HTR-8/SVneo (cell line): ENCODE measurements at regions not wholly inside any gene's neighbourhood (a gene's known extent, or its start where the extent isn't known, plus 50 kb on each side); places are given as distances from the start of the nearest gene placed in this dataset.

Experiments used
- DNase-seq: peaks from one replicate; pipeline ENCODE4 v3.0.0; 2011; ENCODE audit warnings: low spot score, mixed read lengths; ENCODE audit not compliant: insufficient read length
- FAIRE-seq: peaks from 2 replicates; lab custom pipeline; 2011; peaks lifted over from hg19 to GRCh38; lab: Jason Lieb, UNC

GRCh38 chr21:22474403-22474802 is 1476.2 kb downstream of the NCAM2 start:
- FAIRE-seq: no peak

DNA sequence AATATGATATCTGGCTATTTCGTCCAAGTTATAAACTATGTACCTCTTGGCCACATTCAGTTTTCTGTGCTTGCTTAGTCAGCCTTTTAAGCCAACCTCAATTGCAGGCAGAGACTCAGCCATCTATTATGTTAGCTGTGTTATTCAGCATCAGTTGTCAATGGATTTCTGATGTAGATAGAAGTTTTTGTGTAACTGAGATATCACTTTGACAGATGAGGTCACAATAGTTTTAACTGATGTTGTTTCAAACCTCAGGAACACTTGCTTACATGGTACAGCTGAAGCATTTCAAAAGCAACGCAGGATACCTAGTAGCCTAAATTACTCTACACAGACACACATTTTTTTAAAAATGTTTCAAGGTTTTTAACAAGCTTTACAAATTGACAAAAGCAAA is 1478.0 kb downstream of the NCAM2 start:
- FAIRE-seq: no peak

More at GRCh38 chr21:22474403-22474802, 1476.2 kb downstream of the NCAM2 start:
- no peak for DNase-seq

GRCh38 chr21:22476726-22477646 is 1478.8 kb downstream of the NCAM2 start:
- no peak for FAIRE-seq
- no peak for DNase-seq

More for the DNA sequence above, 1478.0 kb downstream of the NCAM2 start:
- DNase-seq: no peak

DNA sequence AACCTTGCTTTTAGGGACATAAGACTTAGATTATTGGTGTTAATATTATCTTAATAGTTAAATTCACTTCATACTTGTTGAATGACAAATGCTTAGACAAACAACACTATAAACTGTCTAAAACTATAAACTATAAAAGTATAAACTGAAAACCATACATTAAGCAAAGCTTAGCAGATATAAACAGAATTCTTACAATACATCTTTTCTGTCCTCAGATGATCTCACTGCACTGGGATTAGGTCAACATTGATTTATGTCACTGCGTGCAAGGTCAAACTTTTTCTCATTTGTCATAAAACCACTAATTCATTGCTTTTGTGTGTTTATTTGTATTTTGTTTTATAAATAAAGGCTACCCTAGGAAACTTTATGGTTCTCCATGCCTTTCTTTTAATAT is 1491.8 kb downstream of the NCAM2 start:
- FAIRE-seq (no peak), DNase-seq (peak; percentile 36)

GRCh38 chr21:22516230-22516629 is 1518.0 kb downstream of the NCAM2 start:
- DNase-seq (no peak), FAIRE-seq (no peak)

- no peak for DNase-seq
- FAIRE-seq: no peak
Observed at GRCh38 chr21:22535630-22536029, 1537.4 kb downstream of the NCAM2 start.

GRCh38 chr21:22536509-22536908 is 1538.3 kb downstream of the NCAM2 start:
- no peak for FAIRE-seq

DNA sequence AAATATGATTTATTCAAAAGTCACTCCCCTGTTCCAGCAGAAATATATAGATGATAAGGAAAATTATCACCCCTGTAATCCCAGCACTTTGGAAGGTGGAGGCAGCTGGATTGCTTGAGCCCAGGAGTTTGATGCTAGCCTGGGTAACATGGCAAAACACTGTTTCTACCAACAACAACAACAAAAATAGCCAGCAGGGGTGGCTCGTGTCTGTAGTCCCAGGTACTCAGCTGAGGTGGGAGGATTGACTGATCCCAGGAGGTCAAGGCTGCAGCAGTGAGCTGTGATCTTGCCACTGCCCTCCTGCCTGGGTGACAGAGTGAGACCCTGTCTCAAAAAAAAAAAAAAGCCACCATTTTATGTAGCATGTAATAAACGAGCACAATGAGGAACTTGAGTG is 1546.5 kb downstream of the NCAM2 start:
- FAIRE-seq (no peak), DNase-seq (no peak)

More at GRCh38 chr21:22536509-22536908, 1538.3 kb downstream of the NCAM2 start:
- DNase-seq: peak; percentile 47

DNA sequence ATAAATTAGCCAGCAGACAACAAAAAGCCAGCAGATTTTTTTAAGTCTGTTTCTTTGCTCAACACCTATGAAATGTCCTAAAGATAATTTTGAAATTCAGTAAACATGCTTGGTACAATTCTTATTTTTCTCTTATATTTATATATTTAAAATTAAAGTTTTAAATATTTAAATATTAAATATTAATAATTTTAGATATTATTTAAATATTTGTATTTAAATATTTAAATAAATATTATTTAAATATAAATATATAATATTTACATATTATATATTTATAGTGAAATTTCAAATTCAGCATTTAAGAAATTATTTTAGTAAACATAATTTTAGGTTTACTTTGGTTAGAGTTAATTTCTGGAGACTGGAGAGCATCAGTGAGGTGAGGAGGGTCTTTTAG is 1554.2 kb downstream of the NCAM2 start:
- DNase-seq (no peak), FAIRE-seq (no peak)

DNA sequence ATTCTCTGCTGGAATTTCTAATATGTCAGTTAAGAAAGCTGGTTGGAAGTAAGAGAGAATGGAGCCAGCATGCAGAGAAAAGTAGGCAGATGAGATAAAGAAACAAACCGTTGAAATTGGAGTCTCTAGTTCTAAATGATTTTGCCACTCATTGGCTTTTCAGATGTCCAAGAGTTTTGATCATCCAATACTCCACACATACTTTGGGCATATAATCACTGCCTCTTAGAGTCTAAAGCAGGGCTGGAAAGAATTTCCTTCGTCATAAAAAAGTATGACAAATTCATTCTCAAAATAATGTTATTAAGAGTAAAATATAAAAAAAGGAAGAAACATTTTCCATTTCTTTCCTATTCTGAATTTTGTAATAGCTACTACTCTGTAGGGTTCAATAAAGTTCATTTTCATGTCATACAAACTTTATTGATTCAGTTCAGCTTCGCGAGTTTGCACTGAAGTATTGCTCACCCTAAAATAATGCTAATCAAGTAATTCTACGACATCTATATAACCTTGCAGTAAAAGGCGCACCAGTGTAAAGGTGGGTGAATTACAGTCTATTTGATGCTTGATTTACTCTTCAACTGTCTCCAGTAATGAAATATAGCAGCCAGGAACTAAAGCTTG is 1556.6 kb downstream of the NCAM2 start:
- no peak for FAIRE-seq
- DNase-seq: peak; percentile 34

- no peak for DNase-seq
- FAIRE-seq: no peak
Observed at GRCh38 chr21:22556829-22557228, 1558.6 kb downstream of the NCAM2 start.

DNA sequence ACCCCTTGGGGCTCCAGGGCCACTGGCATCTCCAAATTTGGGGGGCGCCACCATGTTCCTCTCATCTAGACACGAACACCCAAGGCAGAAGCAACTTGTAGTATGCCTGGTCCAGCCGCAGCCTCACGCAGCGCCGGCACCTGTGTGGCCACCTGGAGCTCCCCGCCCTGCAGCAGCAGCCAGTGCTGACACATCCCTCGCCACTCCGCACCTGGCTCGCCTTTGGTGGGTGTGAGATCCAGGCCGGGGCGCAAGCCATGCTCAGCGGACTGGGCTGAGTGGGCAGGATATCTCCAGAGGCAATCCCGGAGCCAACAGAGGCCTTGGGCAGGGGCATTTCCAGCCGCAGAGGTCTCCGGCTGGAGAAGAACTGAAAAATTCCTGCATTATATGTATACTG is 1563.7 kb downstream of the NCAM2 start:
- FAIRE-seq (peak; percentile 20), DNase-seq (no peak)

- no peak for DNase-seq
- no peak for FAIRE-seq
Observed at GRCh38 chr21:22573834-22574233, 1575.6 kb downstream of the NCAM2 start.

DNA sequence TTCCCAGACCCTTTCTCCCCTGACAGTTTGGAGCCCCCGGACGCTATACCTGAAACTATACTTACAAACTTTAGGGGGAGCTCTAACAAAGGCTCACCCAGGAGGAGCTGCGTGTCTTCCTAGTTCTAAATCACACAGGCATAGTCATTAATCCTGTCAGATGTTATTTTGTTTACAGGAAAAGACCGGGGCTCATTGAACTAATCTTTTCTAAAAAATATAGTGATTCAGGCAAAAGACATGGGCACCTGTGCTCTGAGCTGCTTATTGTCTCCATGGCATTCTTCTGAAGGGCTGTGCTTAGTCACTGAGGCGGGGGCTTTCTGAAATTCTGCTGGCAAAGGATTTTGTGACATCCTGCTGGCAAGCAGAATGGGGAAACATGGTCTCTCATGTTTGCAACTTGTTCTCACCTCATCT is 1577.0 kb downstream of the NCAM2 start:
- no peak for FAIRE-seq

DNA sequence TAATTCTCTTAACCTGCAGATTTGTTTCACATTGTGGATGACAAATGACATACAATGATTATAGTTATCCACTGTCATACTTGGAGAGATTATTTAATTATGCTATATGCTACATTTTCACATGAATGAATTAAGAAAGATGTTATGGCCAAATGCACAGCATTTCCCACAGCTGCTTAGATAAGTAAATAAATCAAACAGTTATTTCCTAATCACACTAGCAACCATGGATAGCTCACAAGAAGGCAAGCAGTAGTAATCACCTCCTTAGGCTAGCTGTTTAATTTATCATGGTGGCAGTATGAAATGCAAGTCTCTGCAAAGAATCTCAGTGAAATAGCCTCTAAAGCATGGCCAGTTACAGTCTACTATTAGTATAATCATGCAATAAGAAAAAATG is 1581.5 kb downstream of the NCAM2 start:
- no peak for DNase-seq
- FAIRE-seq: no peak

More for the DNA sequence above, 1577.0 kb downstream of the NCAM2 start:
- DNase-seq: peak; percentile 66

DNA sequence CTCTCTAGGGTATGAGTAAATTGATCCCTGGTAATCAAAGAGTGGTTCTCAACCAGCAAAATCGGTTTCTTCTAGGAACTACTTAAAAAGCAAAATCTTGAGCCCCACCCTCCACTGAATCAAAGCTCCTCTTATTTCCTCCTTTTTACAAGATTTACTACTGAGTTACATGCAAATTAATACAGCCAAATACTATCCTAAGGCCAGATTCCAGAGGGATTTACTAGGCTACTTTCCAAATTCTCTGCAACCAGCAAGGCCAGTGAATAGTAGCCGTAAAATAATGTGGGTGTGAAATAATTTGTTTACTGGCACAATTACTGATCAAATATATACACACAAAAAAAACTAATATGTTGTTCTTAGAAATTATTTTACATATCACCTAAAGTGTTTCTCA is 1583.8 kb downstream of the NCAM2 start:
- FAIRE-seq (no peak), DNase-seq (no peak)

DNA sequence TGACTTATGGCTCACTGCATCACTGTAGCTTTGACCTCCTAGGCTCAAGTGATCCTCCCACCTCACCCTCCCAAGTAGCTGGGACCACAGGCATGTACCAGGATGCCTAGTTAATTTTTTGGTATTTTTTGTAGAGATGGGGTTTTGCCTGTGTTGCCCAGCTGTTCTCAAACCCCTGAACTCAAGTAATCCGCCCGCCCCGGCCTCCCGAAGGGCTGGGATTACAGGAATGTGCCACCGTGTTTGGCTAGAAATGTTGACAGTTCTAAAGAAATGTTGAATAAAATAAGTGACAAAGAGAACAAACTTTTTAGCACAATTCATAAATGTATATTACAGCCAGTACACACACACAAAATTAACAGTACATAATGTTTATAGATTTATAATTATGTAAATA is 1586.1 kb downstream of the NCAM2 start:
- no peak for DNase-seq
- FAIRE-seq: no peak

GRCh38 chr21:22585558-22585957 is 1587.3 kb downstream of the NCAM2 start:
- no peak for FAIRE-seq
- DNase-seq: no peak

GRCh38 chr21:22597660-22598255 is 1599.5 kb downstream of the NCAM2 start:
- DNase-seq (no peak), FAIRE-seq (no peak)

DNA sequence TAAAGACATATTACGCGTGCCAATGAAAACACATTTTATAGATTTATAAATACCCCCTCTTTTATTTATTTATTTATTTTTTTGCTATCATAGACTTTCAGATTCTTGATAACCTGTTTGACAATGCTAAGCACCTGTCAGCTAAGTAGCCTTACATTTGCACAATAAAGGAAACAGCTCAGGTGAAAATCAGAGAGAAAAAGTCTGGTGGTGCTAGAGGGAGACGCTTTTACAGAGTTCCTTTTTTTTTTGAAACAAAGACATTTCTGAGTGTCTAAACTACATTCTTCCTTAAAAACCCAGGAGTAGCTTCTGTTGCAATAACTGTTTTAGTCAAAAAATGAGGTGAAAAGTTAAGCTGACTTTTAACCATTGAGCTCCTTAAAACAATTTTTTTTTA is 1611.6 kb downstream of the NCAM2 start:
- FAIRE-seq (no peak), DNase-seq (no peak)

DNA sequence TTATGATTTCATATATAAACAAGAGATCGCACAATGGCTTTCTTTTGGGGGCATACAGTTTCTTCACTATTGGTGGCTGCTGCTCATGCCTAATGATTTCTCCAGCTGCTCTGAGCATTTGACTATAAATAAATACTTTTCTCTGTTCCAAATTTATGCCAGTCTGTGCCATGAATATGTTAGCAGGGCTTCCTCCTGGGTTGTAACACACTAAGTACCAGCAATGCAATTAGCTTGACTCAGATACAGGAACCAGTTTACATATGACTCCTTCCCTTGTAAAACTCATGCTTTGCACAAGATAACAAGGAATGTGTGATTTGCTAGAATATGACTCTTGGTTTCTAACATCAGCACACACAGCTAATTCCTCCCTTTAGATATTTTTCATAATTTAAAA is 1629.7 kb downstream of the NCAM2 start:
- FAIRE-seq (no peak), DNase-seq (no peak)
